HG03378 (cell line): ENCODE measurements at regions not wholly inside any gene's neighbourhood (a gene's known extent, or its start where the extent isn't known, plus 50 kb on each side); places are given as distances from the start of the nearest gene placed in this dataset.

Source experiments
- ATAC-seq: cut with Tn5 transposase; IDR thresholded peaks from one replicate; pipeline ENCODE4 v1.9.1; 2021; ENCODE audit warnings: mild to moderate bottlenecking, moderate library complexity; ENCODE audit not compliant: unreplicated experiment

DNA sequence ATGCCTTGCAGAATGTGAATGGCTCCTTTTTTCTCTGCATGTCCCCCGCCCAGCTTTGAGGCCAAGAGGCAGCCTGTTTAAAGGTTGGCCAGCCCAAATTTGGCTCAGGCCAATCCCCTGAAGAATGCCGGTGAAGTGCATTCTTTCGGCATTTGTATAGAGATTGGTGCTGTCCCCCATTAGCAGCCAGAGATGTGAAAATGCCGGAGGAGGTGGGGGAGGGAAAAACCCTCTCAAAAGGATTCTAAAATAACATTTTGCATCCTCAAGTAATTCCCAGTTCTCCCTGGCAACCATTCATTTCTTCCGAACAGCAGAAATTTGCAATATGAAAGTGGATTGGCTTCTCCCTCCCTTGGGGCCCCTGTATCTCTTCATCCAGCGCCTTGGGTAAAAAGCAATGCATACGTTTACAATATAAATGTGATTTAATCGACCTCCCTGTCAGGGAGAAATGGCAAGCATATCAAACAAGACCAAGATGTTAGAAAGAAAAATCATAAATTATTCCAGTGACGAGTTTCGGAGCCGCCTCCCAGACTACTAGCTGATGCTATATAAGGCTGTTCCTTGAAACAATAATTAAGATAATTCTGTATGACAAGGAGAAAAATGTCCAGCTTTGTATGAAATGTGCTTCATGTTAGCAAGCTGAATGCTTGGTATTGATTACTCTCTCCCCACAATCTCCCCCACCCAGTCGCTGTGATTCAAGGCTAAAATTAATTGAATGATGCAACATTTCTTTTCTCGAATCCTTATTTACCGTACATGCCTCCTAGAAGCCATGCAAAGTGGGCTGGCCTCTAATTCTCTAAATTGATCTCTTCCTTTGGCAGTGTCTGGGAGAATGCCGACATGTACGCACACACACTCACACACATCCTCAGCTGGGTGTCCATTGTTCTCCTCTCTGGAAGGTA lies 323.7 kb downstream of the RPS24 start:
- no peak for ATAC-seq

DNA sequence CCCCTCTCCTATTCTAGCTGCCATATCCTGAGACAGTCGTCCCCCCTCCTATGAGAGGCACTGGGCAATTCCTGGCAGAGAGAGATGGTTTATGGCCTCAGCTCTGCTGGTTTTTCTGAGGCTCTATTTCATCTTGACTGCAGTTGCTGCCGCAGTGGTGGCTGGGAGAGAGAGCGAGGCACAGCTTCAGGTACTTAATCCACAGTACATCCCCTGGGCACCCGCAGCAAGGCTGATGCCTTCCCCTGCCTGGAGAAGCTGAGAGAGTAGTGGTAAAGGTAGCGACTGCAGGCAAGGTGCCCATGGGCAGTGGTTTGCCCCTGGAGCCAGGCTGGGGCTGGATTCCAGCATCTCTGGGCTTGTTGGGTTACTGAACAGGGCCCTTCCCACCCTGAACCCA lies 324.7 kb downstream of the RPS24 start:
- no peak for ATAC-seq

DNA sequence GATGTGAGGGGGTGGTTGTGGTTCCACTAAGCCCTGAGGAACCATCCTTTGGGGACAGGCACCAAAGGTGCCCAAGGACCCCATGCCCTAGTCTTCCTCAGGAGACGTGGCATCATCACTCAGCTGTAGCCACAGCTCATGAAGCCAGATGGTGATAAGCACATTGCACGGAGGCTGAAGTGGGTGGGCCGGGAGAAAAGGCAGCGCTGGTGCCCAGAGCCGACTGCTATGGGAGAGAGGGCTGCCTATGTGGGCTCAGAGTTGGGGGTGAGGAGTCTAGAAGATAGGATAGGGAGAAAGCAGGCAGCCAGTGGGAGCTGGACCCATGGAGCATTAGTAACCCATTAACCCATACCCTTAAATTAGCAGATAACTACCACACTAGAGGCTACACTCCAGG lies 325.3 kb downstream of the RPS24 start:
- no peak for ATAC-seq

DNA sequence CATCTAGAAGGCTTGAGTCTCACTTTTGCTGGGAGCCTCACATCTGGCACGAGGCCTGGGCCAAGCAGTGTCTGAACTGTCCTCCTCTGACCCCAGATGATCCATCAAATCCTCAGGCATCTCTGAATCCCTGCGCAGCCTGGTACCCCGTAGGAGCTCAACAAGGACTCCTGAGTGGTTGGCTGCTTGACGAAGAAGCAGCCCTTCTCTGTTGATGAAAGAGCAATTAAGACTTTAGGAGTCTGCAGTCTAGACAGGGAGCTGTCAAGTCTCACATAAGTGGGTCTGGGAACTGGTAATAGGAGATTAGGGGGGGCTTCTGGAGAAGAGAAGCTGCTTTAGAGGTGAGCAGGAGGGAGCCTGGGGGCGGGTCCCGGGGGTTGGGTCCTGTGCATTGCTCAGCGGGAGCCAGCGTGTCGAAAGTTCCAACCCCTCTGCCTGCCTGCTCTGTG lies 326.0 kb downstream of the RPS24 start:
- ATAC-seq, result no peak

DNA sequence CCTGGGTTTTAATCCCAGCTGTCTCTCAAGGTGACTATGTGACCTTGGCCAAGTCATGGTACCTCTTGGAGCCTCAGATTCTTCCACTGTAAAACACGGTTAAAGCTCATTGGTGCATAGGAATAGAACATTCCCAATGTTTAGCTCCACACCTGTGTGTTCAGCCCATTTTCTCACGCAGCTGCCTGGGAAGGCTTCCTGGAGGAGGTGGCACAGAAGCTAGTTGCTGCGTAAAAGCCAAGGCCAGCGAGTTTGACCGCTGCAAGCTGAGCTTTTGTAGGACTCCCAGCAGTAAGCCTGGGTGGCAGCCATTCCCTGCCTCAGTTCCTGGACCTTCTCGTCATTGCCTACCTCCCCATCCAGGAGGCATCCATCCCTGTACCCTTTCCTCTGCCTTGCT lies 326.6 kb downstream of the RPS24 start:
- no peak for ATAC-seq

DNA sequence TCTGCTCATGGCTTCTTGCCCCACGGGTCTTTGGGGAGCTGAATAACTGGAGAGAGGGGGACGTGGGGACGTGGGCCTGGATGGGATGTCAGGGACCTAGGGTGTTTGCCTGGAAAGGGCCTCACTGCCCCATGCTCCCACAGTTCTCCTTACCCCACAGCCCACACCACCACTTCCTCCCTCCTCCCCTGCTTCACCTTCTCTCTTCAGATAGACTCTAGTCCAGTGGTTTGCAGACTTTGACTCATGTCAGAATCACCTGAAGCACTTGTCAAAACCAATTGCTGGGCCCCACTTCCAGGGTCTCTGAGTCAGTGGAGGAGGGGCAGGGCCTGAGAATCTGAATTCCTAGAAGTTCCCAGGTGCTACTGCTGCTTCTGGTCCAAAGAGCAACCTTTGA lies 327.4 kb downstream of the RPS24 start:
- ATAC-seq, result no peak

DNA sequence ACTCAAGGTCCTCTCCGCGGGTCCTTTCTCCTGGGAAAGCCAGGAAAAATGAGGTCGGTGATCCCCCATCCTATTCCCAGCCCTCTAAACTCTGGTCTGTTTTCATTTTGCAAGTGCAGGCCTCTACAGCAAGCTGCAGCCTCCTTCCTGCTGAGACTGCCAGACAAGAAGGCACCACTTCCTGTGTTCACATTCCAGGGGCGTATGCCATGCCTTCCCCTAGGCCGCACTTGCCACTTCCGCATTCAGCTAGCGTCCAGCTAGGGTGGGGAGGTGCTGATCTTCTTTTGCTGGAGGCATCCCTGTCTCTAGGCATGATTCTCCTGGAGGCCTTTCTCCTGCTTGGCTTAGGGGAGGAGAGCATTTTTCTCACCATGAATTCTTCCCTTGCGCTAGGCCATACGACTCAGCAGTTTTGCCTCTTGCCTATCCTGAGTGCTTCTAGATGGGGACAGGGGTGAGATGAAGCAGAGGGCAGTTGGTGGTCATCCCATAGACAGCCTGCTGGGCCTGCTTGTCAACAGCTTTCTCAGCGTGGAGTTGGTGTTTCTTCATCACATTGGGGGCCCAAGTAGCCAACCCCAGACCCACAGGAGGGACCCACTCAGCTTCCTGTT lies 328.9 kb downstream of the RPS24 start:
- no peak for ATAC-seq

DNA sequence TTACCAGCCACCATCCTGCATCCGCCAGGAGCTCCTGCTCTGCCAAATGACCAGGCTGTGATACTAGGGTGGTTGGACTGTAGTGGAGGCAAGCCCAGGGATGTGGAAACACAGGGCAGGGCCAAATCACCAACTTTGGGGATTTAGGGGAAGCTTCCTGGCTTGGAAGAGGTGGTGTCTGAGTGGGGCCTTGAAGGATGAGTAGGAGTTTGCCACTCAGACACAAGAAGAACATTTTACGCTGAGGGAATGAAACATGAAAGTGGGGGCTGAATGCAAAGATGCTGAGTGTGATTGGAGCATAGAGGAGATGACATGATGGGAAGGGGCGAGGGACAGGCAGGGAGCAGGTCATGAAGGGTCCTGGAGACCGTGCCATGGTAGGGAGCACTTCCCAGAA lies 329.5 kb downstream of the RPS24 start:
- ATAC-seq, result no peak

DNA sequence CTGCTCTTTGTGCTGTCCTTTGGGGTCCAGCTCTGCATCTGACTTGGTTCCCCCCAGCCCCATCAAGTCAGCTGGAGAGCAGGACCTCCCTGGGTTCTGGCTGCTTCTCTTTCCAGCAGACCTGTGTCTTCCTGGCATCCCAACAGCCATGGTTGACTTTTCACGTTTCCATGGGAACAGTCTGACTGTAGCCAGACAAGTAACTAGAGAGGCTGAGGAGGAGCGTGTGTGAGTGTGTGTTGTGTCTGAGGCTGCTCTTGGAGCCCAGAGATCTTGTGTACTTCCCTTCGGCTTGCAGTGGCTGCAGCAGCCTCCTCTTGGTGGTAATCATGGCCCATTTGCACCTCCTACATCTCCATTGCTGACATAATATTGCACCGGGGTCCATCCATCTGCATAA lies 332.0 kb downstream of the RPS24 start:
- no peak for ATAC-seq

DNA sequence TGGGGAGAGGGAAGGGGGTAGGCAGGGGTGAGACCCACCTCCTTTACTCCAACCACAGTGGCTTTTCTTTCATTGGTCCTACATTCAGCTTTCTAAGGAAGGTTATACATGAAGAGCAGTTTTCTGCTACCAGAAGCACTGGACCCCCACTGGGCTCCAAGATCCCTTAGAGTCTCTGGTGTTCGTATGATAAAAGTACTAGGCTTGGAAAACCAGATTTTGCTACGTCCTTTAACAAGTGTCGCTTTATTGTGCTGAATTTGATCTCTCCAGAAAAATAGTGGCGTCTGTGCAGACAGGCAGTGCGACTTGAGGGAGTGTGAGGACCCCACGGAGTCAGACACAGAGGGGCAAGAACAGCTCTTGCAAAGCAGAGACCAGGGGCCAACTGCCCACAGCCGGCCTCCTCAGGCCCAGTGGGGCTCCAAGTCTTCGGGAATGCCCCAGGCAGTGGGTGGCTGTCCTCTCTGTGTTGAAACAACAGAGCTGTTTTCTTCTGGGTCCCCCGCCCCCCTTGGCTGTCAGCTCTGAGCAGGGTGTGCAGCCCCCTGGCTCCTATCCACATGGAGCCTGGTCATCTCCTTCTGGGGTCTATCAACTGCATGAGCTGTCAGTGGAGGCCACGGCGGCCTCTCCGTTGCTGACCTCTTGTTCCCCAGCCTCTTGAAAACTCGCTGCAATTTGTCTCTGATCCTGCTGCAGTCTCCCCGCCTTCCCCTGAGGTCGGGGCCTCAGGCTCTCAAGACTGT lies 333.2 kb downstream of the RPS24 start:
- ATAC-seq, result no peak

DNA sequence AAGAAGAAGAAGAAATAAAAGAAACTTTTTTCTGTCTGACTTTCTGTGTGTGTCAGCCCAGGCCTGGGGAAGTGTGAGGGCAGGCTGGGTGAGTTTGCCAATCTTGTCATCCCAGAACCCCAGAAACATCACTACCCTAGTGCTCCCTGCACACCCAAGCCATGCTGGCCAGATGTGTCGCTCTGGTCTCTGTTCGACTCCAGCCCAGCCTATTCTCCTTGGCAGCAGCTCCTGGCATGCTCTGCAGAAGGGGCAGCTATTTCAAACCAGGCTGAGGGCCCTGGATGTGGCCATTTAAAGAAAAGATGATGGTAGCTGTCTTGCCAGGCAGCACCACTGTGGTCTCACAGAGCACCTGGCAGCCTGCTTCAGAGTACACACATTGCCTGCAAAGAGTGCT lies 334.1 kb downstream of the RPS24 start:
- ATAC-seq, result no peak

DNA sequence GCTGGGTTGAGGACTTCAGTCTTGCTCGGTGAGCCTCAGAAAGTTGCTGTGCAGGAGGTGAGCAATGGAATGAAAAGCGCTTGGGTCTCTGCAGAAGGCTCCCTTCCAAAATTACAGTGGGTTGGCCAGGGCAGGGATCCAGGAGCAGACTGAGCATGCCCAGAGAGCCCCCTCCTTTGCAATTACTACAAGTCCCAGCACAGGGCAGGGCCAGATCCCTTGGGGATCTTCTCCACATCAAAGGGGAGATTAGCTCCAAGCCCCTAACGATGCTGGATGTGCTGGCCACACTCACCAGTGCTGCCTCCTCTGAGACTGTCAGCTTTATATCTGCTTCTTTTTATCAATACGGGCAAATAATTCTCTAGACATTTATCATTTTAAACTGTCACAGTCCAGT lies 337.5 kb downstream of the RPS24 start:
- no peak for ATAC-seq

DNA sequence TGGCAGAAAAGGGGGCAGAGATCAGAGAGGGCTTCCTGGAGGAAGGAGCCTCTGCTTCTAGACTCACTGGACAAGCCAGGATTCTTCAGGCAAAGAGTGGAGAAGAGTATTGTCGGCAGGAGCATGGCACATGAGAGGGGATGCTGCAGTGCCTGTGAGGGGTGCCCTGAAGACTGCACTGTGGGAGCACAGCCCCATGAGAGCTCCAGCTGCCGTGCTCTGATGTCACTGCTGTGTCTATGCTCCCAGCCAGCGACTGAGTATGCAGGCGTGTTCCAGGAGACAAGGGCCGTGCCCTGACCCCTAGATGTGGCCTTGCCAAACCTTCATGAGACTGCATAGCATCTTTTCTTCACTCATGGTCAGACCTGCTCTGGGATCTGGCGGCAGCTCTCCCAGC lies 339.1 kb downstream of the RPS24 start:
- no peak for ATAC-seq

DNA sequence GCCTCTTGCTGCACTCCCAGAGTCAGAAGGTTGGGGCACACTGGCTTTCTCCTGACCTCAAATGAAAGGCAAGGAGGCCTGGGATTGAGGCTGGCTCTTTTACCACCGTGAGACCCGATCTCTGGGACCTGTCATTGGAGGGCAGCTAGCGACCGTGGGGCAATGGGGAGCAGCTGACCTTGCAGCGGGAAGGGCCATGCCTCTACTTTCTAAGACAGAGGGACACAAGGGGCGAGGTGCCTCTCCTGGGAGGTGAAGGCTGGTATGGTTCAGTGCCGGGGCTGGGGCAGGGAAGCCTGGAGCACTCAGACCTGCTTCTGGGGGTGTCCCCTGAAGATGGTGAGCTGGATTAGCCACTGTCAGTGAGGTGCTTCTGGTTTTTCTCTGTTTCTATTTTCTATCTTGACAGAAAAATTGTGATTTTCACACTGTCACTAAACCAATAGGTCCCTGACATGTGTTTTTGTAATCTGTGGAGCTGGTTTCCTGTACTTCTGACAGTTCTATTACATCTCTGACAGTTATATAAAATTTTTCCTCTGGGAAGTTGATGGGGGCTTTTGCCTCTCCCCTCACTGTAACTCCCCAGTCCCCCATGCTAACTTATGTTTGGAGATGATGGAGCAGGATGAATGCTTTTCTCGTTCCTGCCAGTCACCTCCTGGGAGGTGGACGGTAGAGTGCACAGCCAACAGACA lies 340.8 kb downstream of the RPS24 start:
- ATAC-seq, result no peak

DNA sequence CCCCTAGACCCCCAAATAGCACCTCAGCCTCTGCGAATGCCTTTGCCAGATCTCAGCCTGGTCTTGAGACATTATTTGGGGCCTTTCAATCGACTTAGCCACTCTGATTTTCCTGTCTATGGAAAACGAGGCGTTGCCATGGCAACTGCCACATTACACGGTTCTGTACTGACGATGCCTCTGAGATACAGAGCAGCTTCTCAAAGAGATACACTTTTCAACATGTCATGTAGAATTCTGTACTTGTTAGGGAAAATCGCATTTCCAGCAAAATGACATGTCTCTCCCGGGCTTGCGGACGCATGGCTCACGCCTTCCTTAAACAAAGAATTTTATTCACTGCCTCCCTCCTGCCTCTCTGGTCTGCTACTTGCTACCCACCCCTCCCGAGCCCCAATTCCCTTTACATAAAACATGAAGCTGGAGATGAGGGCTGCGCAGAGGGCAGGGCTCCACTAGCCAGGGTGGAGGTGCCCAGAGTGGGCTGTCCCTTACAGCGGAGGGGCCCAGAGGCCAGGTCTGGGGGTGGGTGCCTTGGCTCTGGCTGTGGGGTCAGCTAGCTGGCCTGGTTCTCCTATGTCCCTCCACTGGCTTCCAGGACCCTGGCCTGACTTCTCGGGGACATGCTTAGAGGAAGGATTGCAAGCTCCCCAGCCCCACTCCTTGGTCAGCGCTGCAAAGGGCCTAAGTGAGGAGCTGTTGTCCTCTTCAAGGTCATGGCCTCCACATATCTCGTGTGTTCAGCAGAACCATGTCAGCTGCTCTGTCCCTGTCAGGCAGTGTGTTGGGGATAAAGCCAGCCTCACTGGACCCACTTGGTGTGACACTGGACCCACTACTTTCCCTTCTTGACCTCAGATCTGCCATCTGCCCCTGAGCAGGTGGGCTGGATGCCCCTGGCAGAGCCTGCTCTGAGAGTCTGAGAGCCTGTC lies 342.5 kb downstream of the RPS24 start:
- no peak for ATAC-seq

DNA sequence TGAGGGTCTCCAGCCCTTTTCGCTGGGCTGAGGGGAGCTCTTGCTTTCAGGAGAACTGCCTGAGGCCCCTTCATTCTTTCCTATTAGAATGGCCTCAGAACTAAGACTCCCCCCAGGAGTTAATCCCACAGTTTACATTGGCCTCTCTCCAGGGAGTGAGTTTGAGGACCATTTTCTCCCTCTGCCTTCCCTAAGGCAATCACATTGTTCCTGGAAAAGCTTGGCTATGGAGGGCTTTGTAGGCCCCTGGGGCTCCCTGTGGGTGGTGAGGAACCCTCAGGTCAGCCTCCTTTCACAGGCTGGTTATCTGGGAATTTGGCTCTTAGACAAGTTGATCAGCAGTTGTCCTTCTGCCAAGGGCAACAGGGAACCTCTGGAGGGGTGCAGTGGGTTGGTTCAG lies 343.7 kb downstream of the RPS24 start:
- no peak for ATAC-seq

DNA sequence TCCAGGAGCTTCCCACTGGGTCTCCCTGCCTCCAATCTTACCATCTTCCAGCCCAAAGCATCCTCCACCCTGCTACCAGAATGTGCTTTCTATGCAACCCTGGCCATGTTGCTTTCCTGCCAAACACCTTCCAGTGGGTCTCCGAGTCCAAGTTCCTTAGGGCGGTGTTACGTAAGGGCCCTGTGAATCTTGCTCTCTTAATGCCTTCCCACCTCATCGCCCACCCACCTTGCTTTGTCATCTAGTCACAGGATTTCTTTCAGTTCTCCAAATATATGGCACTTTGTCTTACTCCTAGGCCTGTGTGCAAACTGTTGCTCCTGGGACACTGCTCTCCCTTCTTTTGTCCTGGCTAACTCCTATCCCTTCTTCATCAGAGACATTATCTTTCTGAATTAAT lies 344.5 kb downstream of the RPS24 start:
- ATAC-seq, result no peak

DNA sequence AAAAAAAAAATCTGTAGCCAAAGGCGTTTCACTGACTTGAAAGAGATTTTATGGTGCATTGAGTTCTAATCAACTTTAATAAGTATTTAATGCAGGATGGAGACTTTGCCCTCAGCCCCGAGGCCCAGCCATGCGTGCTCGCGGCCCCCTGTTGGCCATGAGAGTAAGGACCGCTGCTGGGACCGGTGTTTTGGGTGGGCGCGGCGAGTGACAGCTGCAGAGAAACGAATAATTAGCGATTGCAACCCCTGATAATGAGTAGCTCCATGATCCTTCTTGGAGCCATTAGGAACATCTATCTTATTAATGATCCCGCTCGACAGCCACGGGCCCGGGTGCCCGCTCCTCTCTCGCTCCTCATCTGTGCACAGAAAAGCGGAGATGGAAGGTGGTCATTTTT lies 347.4 kb downstream of the RPS24 start:
- ATAC-seq, result no peak

DNA sequence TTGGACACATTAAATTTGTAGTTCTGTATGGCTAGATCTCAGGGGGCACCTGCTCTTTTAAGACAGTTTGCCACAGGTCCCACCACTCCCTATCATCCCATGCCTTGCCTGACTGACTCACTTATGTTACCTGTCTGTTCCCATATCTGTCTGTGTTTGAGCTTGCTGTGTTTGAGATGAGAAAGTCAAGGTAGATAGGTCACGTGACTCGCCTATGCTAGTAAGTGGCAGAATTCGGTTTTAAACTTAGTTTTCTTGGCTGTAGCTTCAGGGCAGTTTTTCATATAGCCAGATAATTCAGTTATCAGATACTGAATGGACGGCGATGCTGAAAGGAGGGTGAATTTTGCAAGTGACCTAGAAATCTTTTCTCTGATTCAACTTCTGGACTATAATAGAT lies 348.4 kb downstream of the RPS24 start:
- no peak for ATAC-seq

DNA sequence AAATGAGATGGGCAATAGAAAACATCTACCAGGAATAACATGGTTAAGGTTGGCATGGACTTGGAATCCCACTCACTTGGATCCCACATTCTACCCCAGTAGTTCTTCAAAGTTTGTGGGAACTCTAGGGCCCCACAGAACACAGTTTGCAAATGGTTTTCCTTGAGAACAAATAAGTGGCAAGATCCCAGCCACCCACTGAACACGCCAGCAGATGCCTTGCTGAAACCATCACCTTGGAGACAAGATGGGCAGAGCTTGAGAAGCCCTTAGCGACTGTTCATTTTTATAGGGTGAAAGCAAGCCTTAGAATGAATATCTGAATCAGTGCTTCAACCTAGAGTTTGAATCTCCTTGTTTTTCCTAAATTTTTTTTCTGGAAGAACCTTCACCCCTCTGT lies 349.1 kb downstream of the RPS24 start:
- ATAC-seq, result no peak
